ENCODE measurements at regions not wholly inside any gene's neighbourhood (a gene's known extent, or its start where the extent isn't known, plus 50 kb on each side); places are given as distances from the start of the nearest gene placed in this dataset.

- no peak for DNase-seq (ENCODE audit: low read depth, low spot score)
These were observed 414.0 kb downstream of the NFIB start for GRCh38 chr9:13899924-13900323.

- DNase-seq (ENCODE audit: low read depth, low spot score), result no peak
These were observed 415.0 kb downstream of the NFIB start for GRCh38 chr9:13898957-13899356.

GRCh38 chr9:13896922-13897835 is 416.8 kb downstream of the NFIB start:
- no peak for DNase-seq (ENCODE audit: low read depth, low spot score)

GRCh38 chr9:13896047-13896446 is 417.9 kb downstream of the NFIB start:
- no peak for DNase-seq (ENCODE audit: low read depth, low spot score)

GRCh38 chr9:13885258-13885657 is 428.7 kb downstream of the NFIB start:
- no peak for DNase-seq (ENCODE audit: low read depth, low spot score)

GRCh38 chr9:13879981-13880380 is 434.0 kb downstream of the NFIB start:
- no peak for DNase-seq (ENCODE audit: low read depth, low spot score)

GRCh38 chr9:13879011-13879410 is 434.9 kb downstream of the NFIB start:
- DNase-seq (ENCODE audit: low read depth, low spot score), result no peak

GRCh38 chr9:13878241-13878711 is 435.7 kb downstream of the NFIB start:
- no peak for DNase-seq (ENCODE audit: low read depth, low spot score)

GRCh38 chr9:13876741-13877140 is 437.2 kb downstream of the NFIB start:
- DNase-seq (ENCODE audit: low read depth, low spot score), result no peak

- DNase-seq (ENCODE audit: low read depth, low spot score), result no peak
These were observed 440.7 kb downstream of the NFIB start for GRCh38 chr9:13873203-13873602.

- DNase-seq (ENCODE audit: low read depth, low spot score), result no peak
These were observed 445.6 kb downstream of the NFIB start for GRCh38 chr9:13868336-13868735.

- DNase-seq (ENCODE audit: low read depth, low spot score), result no peak
These were observed 448.1 kb downstream of the NFIB start for GRCh38 chr9:13865869-13866268.

GRCh38 chr9:13863112-13863511 is 450.8 kb downstream of the NFIB start:
- no peak for DNase-seq (ENCODE audit: low read depth, low spot score)

- DNase-seq (ENCODE audit: low read depth, low spot score), result no peak
These were observed 451.3 kb downstream of the NFIB start for GRCh38 chr9:13862654-13863053.

- no peak for DNase-seq (ENCODE audit: low read depth, low spot score)
These were observed 452.8 kb downstream of the NFIB start for GRCh38 chr9:13860946-13861640.

GRCh38 chr9:13860019-13860418 is 453.9 kb downstream of the NFIB start:
- DNase-seq (ENCODE audit: low read depth, low spot score), result no peak

GRCh38 chr9:13857521-13857920 is 456.4 kb downstream of the NFIB start:
- DNase-seq (ENCODE audit: low read depth, low spot score), result no peak

GRCh38 chr9:13847270-13847669 is 466.7 kb downstream of the NFIB start:
- DNase-seq (ENCODE audit: low read depth, low spot score), result no peak

- no peak for DNase-seq (ENCODE audit: low read depth, low spot score)
These were observed 468.5 kb downstream of the NFIB start for GRCh38 chr9:13845460-13845859.

- DNase-seq (ENCODE audit: low read depth, low spot score), result no peak
These were observed 472.0 kb downstream of the NFIB start for GRCh38 chr9:13841746-13842462.

- DNase-seq (ENCODE audit: low read depth, low spot score), result no peak
These were observed 481.5 kb downstream of the NFIB start for GRCh38 chr9:13832446-13832845.

- no peak for DNase-seq (ENCODE audit: low read depth, low spot score)
These were observed 490.9 kb downstream of the NFIB start for GRCh38 chr9:13823026-13823425.
